Aorta (tissue), 5 donors: ENCODE measurements at regions not wholly inside any gene's neighbourhood (a gene's known extent, or its start where the extent isn't known, plus 50 kb on each side); places are given as distances from the start of the nearest gene placed in this dataset.
"Not testable (repeated sequence)": the region's sequence is repeated elsewhere in the genome, so short reads cannot be mapped to it uniquely, and the experiment has no call there.

Experiments
- ATAC-seq: fragments of 200-7000 bp; cut with Tn5 transposase; one replicate; pipeline ENCODE4 v1.9.1; 2022; ENCODE audit warnings: moderate library complexity; ENCODE audit not compliant: low FRiP score
- DNase-seq, 2 donors: peaks; one replicate each; pipeline ENCODE4 v3.0.0-alpha.2; 2020
- H3K27ac ChIP-seq, 2 donors: one replicate each; pipeline ENCODE4 v1.5.1; 2013; ENCODE audit warnings: low read length in 2 of 2, mild to moderate bottlenecking in 2 of 2, moderate library complexity in 2 of 2, control low read depth in 1 of 2, inconsistent platforms in 1 of 2, low read depth in 1 of 2
- H3K27me3 ChIP-seq, 2 donors: one replicate each; pipeline ENCODE4 v1.6.1; 2013; ENCODE audit warnings: control low read depth in 1 of 2, low read length in 1 of 2, mild to moderate bottlenecking in 1 of 2, moderate library complexity in 1 of 2; ENCODE audit not compliant: insufficient read depth in 2 of 2, control insufficient read depth in 1 of 2
- H3K36me3 ChIP-seq, 2 donors: one replicate each; pipeline ENCODE4 v1.6.1; 2013; ENCODE audit warnings: control low read depth in 1 of 2, low read length in 1 of 2, mild to moderate bottlenecking in 1 of 2; ENCODE audit not compliant: insufficient read depth in 2 of 2, control insufficient read depth in 1 of 2
- H3K4me1 ChIP-seq, 2 donors: one replicate each; pipeline ENCODE4 v1.6.1; 2013; ENCODE audit warnings: low read length in 2 of 2, control low read depth in 1 of 2, mild to moderate bottlenecking in 1 of 2, moderate library complexity in 1 of 2; ENCODE audit not compliant: insufficient read depth in 2 of 2, control insufficient read depth in 1 of 2
- H3K4me3 ChIP-seq, 2 donors: one replicate each; pipeline ENCODE4 v1.5.1; 2013; ENCODE audit warnings: low read length in 2 of 2, control low read depth in 1 of 2, mild to moderate bottlenecking in 1 of 2
- H3K9me3 ChIP-seq: one replicate; pipeline ENCODE4 v1.6.1; 2013; ENCODE audit warnings: mild to moderate bottlenecking, low read length; ENCODE audit not compliant: control insufficient read depth
- WGBS, 2 donors: extraction: QIAGEN DNeasy Blood & Tissue Kit; methylation state at CpG; one replicate each; pipeline ENCODE4 v1.1.7; 2013; 5-methylcytosine and 5-hydroxymethylcytosine counted together
- intact Hi-C, 2 donors: fragments of 100-400 bp; cut with DNase I; formaldehyde crosslinking; loops; one replicate each; pipeline versions ENCODE4 v1.14.2 to v1.15.0; 2022
- donor health status: healthy with polysubstance abuse.
- donor health status: Bipolar disorder and iron deficiency.
- donor health status: DM: no; HTN: no; CAD: no.
- donor health status: DM: no; HTN: no; CAD: no.
- donor health status: DM: yes; HTN: yes; CAD: no.

GRCh38 chr4:64799751-64800150 is 390.5 kb upstream of the TECRL start:
- no peak for ATAC-seq
- no peaks in the 10 kb centered on the region for H3K36me3 ChIP-seq
- no peaks in the 10 kb centered on the region for H3K9me3 ChIP-seq
- 83 to 85% methylated on average over 7 of the region's 7 CpGs for WGBS, 2 donors
- H3K27me3 ChIP-seq, result no peaks in the 10 kb centered on the region
- H3K27ac ChIP-seq, result no peak overlapping the region
- intact Hi-C loops, result no loop called here
- H3K4me1 ChIP-seq, result no peaks in the 10 kb centered on the region
- no peak for DNase-seq
- no peak overlapping the region for H3K4me3 ChIP-seq

GRCh38 chr4:64798828-64799227 is 389.6 kb upstream of the TECRL start:
- ATAC-seq, H3K27me3 ChIP-seq, H3K27ac ChIP-seq, H3K36me3 ChIP-seq, H3K9me3 ChIP-seq, DNase-seq, H3K4me1 ChIP-seq, intact Hi-C loops, H3K4me3 ChIP-seq: not testable (repeated sequence)
- 81 to 89% methylated on average over 4 of the region's 4 CpGs for WGBS, 2 donors

- intact Hi-C loops, result no loop called here
- Histone ChIP-seq H3K4me1 (no peaks in the 10 kb centered on the region), H3K36me3 (no peaks in the 10 kb centered on the region), H3K9me3 (no peaks in the 10 kb centered on the region), H3K27ac (no peak overlapping the region), H3K27me3 (no peaks in the 10 kb centered on the region), H3K4me3 (no peak overlapping the region)
- WGBS, 2 donors, result 81 to 86% methylated on average over 2 of the region's 2 CpGs
- DNase-seq (no peak), ATAC-seq (no peak)
Observed at GRCh38 chr4:64796581-64796980, 387.3 kb upstream of the TECRL start.

DNA sequence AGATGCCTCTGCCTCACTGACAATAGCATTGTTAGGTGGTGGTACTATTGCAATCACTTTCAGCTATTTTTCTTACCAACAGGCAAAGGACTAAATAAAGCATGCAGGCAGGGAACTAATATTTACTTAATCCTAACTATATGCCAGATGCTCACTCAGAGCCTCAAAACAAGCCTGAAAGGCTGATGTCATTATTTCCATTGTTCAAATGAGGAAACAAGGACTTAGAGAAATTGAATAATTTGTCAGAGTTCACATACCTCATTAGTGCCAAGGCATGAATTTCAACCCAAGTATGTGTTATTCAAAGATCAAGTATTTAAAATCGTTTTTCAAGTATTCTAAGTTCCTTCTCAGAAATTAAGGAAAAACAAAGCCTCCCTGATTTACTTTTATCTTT is 374.9 kb upstream of the TECRL start:
- H3K4me3 ChIP-seq, result no peak overlapping the region

DNA sequence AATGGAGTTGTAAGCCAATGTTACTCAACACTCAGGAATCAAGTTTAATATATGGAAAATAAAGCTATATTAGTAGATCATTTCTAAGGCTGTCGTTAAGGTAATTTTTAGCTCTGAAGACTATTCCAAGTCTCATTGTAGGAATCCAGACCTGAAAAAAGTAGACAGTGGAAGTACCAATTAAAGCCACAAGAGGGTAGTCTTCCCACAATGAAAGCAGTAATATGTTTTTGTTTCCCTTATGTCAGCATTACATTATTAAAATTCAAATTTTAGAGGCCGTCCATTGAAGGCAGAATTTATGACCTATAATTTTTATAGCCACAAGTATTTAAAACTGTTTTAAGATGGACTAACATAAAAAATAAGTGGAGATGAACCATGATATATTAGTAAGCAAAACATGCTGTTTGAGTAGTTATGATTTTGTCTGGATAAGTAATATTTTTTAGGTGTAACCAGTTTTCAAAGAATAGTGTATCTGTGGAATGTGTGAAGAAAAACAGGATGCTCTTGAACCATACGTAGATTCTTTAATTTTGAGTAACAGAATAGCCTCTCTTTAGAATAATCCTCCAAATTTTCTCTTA is 372.6 kb upstream of the TECRL start:
- WGBS, 2 donors, result 9 to 10% methylated on average over 3 of the region's 3 CpGs
- Histone ChIP-seq H3K4me3 (no peak overlapping the region), H3K36me3 (no peaks in the 10 kb centered on the region), H3K4me1 (peaks cover 0 to 3% of the 10 kb centered on the region in 2 donors), H3K9me3 (no peaks in the 10 kb centered on the region), H3K27ac (no peak overlapping the region), H3K27me3 (no peaks in the 10 kb centered on the region)
- DNase-seq, result no peak
- ATAC-seq, result no peak
- intact Hi-C loops, result no loop called here

More for the DNA sequence above, 374.9 kb upstream of the TECRL start:
- Histone ChIP-seq H3K27me3 (no peaks in the 10 kb centered on the region), H3K4me1 (peaks cover 0 to 3% of the 10 kb centered on the region in 2 donors), H3K36me3 (no peaks in the 10 kb centered on the region), H3K9me3 (no peaks in the 10 kb centered on the region), H3K27ac (no peak overlapping the region)
- ATAC-seq, result no peak
- intact Hi-C loops, result no loop called here
- DNase-seq, result no peak
- WGBS, 2 donors, result 0 to 1% methylated on average over 1 of the region's 1 CpG

DNA sequence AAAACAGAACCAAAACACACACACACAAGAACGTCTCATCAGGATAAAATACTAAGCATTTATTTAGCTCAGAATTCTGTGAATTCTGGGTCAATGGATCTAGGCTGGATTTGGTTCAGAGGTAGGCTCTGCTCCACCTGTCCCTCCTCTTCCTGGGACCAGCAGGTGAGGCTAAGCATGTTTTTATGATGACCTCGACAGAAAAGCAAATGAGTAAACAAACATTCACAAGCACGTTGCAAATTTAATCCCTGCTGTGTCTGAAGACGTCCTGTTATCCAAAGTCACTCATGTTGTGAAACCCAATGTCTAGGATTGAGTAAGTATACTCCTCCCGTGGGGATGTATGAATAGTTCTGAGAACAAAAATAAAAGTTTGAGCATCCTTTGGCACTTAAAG is 371.4 kb upstream of the TECRL start:
- intact Hi-C loops, result no loop called here
- Histone ChIP-seq H3K4me1 (peaks cover 0 to 3% of the 10 kb centered on the region in 2 donors), H3K36me3 (no peaks in the 10 kb centered on the region), H3K4me3 (no peak overlapping the region), H3K27ac (no peak overlapping the region), H3K9me3 (no peaks in the 10 kb centered on the region), H3K27me3 (no peaks in the 10 kb centered on the region)
- WGBS, 2 donors, result 34 to 35% methylated on average over 5 of the region's 5 CpGs
- ATAC-seq (no peak), DNase-seq (no peak)

GRCh38 chr4:64777286-64777685 is 368.0 kb upstream of the TECRL start:
- H3K4me1 ChIP-seq, result no peaks in the 10 kb centered on the region
- no peaks in the 10 kb centered on the region for H3K9me3 ChIP-seq
- no peaks in the 10 kb centered on the region for H3K27me3 ChIP-seq
- no peak overlapping the region for H3K27ac ChIP-seq
- no peak overlapping the region for H3K4me3 ChIP-seq
- intact Hi-C loops, result no loop called here
- WGBS, 2 donors, result 78 to 89% methylated on average over 3 of the region's 3 CpGs
- ATAC-seq, result no peak
- H3K36me3 ChIP-seq, result no peaks in the 10 kb centered on the region
- no peak for DNase-seq

DNA sequence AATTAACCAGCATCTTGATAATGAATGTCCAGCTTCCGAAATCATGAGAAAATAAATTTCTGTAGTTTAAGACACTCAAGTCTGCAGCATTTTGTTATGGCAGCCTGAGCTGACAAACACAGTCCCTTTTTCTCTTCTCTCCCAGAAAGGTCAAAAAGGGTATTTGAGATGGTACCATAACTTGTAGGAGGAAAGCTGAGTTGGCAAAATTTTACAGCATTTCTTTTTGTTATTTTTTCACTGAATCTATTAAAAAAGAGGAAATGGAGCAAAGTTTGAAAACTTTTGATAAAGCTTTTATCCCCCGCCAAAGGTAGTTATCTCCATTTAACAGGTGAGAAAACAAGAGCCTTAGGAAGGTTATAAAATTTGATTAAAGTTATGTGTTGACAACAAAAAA is 367.6 kb upstream of the TECRL start:
- WGBS, 2 donors, result 84 to 92% methylated on average over 2 of the region's 2 CpGs
- intact Hi-C loops, result no loop called here
- no peaks in the 10 kb centered on the region for H3K27me3 ChIP-seq
- no peak for DNase-seq
- H3K9me3 ChIP-seq, result no peaks in the 10 kb centered on the region
- ATAC-seq, result no peak
- no peak overlapping the region for H3K4me3 ChIP-seq
- H3K36me3 ChIP-seq, result no peaks in the 10 kb centered on the region
- no peaks in the 10 kb centered on the region for H3K4me1 ChIP-seq
- H3K27ac ChIP-seq, result no peak overlapping the region

DNA sequence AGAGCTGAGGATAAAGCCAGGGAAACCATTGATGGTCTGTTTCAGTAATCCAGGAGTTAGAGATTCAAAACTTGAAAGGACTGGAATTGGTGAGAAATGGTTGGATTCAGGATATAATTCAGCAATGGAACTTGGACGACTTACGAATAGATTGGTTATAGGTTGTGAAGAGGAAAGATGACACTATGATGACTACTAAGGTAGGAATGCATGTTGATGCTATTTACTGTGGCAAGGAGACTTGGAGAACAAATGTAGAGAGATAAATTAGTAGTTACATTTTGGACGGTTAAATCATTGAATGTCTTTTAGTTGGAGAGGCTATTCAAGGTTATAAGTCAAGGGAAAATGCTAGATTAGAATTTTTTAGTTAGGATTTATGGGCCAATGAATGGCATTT is 365.4 kb upstream of the TECRL start:
- H3K4me1 ChIP-seq, result no peaks in the 10 kb centered on the region
- no peak for DNase-seq
- 79 to 82% methylated on average over 3 of the region's 3 CpGs for WGBS, 2 donors
- no peak for ATAC-seq
- H3K4me3 ChIP-seq, result no peak overlapping the region
- H3K27me3 ChIP-seq, result no peaks in the 10 kb centered on the region
- no peaks in the 10 kb centered on the region for H3K9me3 ChIP-seq
- H3K27ac ChIP-seq, result no peak overlapping the region
- no peaks in the 10 kb centered on the region for H3K36me3 ChIP-seq
- intact Hi-C loops, result no loop called here
